ENCODE measurements at regions not wholly inside any gene's neighbourhood (a gene's known extent, or its start where the extent isn't known, plus 50 kb on each side); places are given as distances from the start of the nearest gene placed in this dataset.

DNA sequence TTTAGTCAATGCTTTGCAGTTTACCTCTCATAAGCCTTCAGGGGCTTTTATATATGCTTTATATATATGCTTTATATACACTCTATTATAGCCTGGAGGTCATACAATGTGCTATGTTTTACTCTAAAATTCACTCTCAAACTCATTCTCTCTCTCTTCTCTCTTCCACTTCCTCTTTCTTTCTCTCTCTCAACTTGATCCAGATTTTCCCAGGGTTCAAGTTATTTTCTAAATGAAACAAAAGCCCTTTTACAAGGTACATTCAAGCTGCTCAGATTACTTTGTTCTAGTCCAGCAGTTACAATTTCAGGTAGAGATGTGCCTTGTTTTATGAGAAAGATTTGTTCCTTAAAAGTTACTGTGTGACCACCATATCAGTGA is 79.6 kb upstream of the ACP3 start:
- DNase-seq: no peak

DNA sequence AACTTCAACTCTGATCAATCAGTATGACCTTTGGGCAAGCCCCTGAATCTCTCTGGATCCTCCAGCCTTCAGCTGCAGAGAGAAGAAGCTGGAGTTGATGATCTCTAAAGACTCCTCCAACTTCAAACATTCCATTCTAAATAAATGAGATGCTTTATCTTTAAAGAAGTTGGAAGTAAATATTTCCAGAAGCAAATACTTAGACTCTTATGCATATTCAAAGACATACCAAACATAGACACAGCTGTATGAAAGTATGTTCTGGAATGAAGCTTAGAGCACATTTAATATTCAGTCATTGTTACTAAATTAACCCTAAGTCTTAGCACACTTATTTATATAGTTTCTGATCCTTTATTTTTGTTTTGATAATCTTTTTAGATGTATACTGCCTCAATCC is 77.6 kb upstream of the ACP3 start:
- no peak for DNase-seq

DNA sequence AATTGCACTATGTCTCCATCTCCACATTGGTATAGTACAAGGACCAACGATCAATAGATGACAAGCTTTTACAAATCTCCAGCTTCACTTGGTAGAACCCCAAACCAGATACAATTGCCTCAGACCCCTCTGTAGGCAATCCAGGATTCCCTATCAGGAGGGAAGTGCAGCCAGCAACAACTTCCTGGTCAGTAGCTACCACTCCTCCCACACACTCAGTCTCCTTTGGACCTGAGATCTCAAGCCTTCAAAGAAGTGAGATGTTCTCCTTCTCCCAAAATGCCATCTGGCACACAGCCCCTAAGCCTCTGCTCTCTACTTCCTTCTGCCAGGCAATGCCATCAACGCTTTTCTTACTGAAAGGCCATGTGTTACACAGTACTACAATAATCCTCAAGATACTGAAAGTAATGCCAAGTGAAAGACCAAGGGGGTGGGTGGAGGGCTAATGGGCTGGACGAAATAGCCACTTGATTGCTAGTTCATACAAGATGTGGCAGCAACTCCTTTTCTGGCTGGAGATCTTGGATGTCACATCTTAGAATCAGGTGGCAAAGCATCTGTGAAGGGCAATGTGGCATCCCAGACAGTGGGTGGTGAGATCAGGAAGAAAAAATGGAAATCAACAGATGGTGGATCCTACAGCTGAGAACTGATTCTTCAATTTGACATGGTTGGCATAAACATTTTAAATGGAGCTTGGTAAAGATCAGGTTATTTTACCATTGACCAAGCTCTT is 75.3 kb upstream of the ACP3 start:
- DNase-seq: no peak

DNA sequence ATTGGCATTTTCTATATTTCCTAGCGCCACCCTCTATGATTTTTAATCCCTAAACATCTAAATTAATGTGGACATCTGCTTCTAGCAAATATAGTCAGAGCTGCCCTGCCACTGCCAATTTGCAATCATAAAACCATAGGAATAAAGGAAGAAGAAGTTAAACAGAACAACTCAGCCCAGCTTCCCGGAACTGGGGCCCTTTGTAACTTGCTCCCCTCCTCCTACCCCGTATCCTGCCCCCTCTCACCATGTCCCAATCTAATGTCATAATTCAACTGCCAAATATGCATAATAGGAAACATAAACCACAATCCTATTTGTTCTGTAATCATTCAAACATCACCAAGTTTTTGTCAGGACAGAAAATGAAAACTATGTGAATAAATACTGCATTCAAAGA is 74.4 kb upstream of the ACP3 start:
- no peak for DNase-seq

DNA sequence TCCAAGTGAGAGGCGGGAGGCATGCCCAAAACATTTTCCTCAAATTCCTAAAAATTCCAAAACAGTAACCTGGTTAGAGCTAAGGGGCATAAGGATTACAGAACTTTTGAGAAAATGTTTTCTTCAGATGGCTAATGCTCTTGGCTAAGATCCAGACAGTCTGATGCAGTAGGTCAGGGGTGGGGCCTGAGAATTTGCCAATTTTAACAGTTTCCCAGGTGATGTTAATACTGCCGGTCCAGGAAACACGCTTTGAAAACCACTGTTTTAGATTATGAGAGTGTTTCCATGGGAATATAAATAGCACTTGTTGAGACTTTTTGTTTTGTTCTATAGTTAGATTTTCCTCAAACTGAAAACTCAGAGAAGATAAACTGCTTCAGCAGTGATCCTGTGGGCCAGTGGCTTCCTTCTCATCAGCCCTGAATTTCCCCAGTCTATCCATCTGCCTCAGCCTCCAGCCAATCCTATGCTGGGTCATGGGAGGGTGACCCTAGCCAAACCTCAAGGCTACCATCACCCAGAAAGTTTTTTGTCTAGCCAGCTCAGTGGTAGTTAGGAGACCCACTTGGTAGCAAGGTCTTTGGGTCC is 71.6 kb upstream of the ACP3 start:
- no peak for DNase-seq

DNA sequence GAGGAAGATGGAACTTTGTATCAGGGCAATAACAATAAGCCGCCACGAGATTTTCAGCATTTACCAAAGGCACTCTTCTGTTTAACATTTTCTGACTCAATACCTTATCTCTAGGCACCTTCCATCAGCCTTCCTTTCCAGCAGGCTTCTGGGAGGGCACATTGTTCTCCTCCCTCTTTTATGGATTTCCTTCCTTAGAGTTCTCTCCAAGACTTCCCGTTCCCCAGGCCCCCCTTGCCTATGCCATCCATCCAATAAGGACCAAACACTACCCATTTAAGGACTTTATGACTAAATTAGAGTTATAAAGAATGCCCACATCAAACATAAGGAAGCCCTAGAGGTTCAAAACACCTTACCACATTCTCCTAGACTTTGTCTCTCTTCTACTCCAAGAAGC is 71.0 kb upstream of the ACP3 start:
- no peak for DNase-seq

DNA sequence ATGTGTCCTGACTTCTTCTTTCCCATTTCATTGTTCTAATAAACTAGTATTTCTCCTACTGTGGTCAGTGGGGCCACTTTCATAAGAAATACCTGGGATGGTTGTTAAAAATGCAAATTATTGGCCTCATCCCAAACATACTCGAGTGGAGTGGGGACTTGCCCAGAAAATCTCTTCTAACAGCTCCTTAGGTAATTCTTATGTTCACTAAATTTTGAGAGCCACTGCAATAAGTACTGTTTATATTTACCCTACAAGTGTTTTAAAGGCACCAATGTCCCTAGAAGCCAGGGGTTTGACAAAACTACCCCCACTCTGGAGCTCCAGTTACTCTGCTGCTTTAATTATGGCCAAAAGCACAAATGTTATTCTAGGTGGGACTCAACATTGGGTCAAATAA is 70.0 kb upstream of the ACP3 start:
- DNase-seq: no peak

DNA sequence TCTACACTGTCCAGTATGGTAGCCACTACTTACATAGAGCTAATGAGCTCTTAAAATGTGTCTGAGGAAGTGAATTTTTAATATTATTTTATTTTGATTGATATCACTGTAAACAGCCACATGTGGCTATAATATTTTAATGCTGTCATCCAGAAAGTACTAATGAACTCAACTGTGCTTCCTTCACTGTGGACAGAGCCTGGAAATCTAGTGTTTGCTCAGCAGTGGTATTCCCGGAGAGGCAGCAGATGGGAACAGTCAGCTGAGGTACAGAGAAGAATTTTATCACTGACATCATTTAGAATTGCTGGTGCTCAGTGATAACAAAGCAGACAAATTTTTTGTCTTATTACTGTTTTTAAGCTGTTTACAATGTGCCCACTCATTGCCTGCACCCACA is 68.7 kb upstream of the ACP3 start:
- DNase-seq: no peak

DNA sequence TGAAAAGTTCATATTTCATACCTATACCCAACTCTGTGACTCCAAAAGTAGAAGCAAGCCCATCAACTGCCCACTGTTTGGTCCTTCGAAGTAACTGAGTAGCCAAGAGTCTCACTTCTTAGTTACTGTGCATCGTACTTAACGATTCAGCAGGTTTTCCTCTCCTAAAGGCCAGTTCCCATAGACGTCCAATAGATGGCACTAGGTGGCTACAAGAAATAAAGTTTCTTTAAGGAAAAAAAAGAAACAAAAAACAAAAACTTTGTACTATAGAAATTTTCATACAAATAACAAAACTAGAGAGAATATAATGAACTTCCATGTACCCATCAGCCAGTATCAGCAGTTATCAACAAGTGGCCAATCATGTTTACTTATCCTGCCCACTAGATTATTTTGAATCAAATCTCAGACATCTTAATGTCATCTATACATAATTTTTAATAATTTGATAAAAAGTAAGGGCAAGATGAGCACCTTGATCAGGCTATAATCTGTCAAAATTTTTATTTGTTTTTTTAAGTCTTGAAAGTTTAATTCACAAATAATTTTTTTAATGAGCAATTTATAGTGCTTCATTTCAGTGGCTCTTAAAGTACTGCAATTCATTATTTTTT is 63.8 kb upstream of the ACP3 start:
- DNase-seq: no peak

DNA sequence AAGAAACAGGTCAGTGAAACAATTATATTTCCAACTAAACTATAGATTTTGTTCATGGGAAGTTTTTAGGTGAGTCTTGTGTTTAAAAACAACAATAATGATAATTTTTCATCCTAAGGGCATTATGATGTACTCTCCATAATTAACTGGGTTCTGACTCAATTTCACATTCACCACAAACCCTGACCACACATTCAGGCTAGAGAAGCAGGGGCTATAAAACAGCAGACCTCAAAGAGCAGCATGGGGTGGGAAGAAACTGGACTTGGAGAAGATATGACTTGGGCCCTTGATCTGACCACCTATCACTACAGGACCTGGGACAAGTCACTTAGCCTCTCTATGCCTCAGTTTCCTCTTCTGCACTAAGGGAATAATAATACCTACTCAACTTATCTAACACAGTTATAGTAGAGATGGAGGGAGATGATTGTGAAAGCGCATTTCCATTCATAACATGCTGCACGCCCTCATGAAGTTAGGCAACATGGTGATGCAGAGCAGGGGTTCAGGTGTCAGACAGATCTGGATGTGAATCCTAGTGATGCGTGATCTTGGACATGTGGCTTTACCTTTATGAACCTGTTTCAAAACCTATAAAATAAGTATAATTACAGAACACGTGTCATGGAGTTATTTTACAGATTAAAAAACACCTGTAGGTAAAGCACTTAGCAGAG is 63.0 kb upstream of the ACP3 start:
- DNase-seq: no peak

DNA sequence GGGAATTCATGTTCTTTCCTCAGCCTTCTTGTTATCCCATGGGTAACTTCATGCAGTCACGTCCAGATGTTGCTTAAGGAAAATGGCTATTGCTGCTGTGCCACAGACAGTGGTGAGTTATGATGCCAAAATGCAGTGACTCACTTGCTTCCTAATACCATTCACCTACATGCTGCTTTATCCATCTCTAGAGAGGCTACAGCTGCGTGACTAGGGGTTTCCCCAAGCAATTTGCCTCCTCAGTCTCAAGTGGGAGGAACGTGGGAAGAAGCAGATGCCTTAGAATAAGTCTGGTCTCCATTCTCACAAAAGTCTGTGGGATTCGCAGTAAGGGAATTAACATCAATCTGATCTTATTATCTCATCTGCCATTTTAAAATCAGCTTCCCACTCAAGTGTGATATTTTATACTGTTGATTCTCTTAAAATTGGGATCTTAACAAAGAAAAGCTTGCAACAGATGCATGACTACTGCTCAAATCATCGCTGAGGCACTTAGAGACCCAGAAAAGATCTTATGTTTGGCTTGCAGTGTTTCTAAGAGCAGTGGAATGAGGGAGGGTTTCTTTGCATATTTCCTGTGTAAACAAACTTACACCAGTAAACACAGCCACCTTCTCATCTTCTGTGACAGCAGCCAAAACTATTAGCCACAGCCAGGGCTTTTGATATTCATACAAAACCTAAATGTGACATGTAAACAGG is 62.0 kb upstream of the ACP3 start:
- DNase-seq: no peak

DNA sequence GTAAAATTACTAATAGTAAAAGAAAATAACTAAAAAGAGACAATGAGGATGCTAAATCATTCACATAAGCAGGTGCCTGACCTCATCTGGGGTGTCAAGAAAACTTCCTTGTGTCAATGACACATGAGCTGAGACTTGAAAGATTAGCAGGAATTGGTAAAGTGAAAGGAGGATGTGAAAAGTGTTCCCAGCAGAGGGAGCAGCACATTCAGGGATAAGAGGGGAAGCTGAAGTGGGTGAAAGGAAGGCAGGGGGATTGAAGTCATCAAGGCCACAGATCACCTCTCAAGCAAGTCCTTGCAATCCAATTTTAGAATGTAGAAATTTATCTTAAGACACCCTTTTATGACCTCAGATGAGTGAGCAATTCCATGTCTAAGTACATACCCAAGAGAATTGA is 60.2 kb upstream of the ACP3 start:
- DNase-seq: no peak

DNA sequence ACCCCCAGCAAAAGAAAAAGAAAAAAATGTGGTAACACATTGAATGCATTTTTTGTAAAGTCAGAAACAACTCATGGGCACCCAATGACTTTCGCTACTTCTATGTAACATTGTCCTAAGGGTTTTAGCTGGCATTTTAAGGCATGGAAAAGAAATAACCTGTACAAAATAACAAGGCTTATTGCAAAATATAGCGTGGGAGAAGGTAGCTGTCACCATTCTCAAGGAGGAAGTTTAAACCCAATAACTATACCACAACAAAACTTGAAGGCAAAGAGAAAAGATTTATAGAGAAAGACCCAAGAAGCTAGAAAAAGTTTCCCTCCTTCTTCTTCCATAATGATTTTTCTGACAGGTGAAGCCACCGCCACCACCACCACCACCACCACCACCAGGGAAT is 55.7 kb upstream of the ACP3 start:
- DNase-seq: no peak

DNA sequence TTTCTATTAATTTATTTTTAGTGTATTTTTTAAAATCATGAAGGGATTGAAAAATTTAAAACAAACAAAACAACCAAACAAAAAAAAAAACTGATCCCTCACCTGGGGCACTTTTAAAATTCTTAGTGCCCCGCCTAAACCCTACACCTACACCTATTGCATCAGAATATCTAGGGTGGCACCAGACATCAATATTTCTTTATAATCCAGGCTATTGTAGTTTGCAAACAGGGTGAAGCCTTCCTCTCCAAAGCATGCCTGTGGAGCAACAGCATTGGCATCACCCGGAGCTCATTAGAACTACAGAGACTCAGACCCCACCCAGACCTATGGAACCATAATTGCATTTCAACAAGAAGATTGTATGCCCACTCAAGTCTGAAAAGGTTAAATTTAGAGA is 54.9 kb upstream of the ACP3 start:
- DNase-seq: no peak

DNA sequence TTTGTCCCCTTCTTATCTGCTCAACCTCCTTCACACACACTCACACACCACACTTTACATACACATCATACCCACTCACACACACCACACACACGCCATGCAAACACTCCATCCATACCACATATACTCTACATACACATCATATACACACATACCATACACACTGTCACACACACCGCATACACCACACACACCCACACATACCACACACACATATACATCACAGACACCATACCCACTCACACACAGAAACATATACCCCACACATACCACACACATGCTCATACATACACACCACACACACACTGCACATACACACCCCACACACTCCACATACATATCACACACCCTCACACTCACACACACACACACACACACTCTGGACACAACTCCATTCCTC is 54.3 kb upstream of the ACP3 start:
- no peak for DNase-seq

DNA sequence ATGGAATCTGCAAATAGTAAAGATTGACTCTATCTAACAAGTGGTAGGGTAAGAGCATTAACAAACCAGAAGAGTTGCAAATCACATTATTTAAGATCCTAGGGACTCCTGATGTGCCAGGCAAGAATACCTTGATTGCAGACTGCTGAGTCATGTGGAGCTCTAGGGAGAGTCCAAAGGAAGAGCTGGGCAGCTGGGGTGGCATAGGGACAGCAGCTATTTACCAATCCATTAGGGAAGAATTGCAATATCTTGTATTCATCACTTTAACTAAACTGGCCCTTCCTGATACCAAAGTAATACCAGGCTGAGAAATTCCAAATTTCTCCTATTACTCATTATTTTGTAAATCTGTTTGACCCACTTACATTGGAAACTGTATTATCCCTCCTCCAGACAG is 52.2 kb upstream of the ACP3 start:
- DNase-seq: no peak

DNA sequence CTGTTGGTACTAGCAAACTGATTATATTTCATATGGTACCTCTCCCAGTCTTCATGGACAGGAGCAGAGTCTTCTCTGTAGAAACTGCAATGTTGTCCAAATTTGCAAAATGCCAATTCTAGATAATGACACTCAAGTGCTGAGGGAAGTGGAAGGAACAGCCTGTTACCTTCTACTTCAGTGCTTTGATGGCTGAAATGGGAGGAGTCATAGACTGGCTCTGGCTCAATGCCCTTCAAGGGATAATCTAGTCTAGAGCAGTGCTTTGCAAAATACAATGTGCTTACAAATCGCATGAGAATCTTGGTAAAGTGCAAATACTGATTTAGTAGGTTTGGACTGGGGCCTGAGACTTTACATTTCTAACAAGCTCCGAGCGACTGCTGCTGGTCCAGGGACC is 51.7 kb upstream of the ACP3 start:
- no peak for DNase-seq

DNA sequence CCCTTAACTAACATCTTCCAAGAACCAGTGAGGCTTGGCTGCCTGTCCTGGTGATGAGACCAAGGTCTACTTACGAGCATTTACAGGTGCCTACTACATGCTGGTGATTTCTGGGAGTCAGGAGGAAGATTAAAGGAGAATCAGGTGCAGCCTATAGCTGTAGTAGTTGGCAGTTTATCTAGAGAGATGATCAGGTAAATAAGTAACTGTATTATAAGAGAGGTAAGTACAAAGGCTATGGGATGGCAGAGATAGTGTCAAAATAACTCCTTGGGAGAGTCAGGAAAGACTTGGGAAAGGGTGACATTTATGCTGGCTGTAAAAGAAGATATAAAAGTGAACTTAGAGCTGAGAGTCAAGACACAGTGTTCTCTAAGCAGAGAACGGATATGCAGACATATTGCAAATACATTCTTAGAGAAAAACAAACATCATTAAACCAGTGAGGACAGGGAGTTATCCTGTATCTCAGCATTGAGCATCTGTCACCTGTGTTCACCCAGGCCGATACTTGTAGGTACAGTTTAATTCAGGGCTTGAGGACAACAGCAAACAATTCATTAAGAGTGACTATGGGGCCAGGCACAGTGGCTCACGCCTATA is 49.7 kb upstream of the ACP3 start:
- no peak for DNase-seq
